DMS53 treated with DMSO at 0.1 percent for 48 hours (cell line): ENCODE measurements at regions not wholly inside any gene's neighbourhood (a gene's known extent, or its start where the extent isn't known, plus 50 kb on each side); places are given as distances from the start of the nearest gene placed in this dataset.

Experiments
- DNase-seq: peaks from one replicate; lab custom pipeline; 2025; ENCODE audit not compliant: unreplicated experiment; lab: John Stamatoyannopoulos, UW

DNA sequence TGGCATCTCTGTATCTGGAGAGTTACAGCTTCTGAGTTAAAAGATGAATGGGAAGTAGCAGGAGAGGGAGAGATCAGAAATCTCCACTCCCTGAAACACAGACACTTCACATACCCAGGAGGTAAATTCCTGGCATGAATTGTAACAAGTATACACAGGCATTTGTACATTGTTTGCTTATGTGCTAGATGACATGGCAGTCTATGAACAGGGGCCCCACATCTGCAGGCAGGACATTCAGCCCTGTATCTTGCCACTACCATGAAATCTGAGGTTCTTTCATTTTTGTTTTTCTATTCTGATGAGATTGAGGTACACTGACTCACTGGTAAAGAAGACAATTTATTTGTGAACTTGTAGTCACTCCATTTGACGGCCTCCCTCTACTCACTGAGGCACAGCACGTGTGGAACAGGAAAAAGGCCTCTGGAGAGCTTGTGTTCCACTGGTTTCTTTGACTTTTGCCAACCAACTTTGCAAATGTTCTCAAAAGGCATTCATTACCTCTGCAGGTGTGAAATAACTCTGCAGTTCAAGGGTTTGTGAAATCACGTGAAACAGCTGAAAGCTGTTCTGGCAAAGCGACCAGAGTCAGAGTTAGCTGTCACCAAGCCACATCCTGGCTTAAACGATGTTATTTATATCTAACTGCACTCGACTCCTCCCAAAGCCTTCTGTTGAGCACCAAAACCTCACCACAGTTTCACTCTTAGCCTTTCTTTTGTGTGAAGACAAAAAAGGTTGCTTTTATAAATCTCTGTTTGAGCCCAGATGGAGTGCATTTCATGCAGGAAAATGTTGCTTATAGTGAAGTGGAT lies 401.3 kb upstream of the CFAP20DC start:
- no peak for DNase-seq

DNA sequence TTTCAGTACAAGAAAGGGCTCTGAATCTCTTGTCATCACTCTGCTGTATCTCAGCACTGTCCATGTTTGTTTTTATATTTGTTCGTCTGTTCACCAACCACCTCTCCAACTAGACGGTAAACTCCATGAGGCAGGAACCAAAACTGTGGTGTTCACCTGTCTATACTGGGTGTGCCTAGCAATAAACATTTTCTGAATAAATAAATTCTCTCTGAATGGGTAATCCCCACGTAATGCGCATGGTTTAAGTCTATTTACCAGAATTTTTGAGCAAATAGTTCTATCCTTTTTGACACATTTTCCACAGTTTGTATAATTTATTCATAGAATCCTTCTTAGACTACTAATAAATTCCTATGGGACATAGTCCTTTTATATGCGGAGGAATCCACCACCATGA lies 400.6 kb upstream of the CFAP20DC start:
- no peak for DNase-seq

DNA sequence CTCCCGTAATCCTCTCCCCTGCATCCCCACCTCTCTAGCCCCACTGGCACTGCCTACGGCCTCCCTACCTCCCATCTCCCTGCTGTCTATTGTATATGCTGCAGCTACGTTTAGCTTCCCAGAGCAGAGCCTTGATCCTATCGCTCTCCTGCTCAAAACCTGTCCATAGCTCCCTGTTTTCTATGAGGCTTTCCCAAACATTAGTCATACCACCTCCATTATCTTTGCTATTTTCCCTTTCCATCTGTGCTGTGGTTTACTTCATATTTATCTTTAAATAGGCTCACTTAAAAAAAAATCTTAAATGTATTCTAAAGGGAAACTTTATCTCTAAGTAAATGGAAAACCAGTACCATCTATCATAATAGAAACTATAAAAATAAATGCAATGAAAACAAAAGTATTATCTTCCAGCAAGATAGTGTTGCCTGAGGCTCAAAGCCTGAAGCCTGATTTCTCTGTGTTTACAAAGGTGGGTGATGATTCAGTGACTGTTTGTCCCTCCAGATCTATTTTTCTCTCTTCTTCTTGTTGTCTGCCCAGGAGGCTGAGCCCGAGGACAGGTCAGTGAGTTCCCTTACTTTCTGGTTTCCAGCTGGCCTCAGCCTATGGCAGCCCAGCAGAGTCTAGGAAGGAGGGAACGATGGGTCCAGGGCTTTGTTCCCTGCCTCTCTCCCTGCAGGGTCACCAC lies 397.1 kb upstream of the CFAP20DC start:
- no peak for DNase-seq

DNA sequence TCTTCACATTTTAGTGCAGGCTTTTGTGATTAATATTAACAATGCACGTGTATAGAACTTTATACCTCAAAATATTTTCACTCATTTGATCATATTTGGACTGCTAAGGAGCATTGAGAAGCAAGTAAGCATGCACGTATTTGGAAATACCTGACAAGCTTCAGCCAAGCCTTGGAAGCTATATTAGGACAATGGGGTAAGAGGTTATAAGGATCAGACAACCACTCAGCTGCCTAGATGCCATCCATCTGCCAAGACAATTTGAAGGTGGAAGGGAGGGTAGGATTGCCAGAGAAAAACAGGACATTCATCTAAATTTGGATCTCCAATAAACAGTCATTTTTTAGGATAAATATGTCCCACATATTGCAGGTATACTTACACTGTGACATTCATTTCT lies 394.9 kb upstream of the CFAP20DC start:
- DNase-seq: no peak

DNA sequence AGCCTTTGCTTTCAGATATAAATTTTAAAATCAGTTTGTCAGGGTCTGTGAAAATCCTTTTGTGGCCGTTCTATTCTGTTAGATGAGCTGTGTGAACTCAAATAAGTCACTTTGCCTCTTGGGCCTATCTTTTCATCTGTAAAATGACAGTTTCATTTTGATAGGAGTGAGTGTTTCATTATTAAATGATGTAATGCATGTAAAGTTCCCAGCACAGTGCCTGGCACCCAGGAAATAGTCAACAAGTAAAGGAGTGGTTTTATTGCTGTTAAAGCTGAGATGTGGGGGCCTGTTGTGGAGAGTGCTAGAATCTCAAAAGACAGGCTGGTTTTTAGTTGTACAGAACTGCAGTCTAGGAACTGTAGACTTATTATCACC lies 394.5 kb upstream of the CFAP20DC start:
- DNase-seq: no peak

DNA sequence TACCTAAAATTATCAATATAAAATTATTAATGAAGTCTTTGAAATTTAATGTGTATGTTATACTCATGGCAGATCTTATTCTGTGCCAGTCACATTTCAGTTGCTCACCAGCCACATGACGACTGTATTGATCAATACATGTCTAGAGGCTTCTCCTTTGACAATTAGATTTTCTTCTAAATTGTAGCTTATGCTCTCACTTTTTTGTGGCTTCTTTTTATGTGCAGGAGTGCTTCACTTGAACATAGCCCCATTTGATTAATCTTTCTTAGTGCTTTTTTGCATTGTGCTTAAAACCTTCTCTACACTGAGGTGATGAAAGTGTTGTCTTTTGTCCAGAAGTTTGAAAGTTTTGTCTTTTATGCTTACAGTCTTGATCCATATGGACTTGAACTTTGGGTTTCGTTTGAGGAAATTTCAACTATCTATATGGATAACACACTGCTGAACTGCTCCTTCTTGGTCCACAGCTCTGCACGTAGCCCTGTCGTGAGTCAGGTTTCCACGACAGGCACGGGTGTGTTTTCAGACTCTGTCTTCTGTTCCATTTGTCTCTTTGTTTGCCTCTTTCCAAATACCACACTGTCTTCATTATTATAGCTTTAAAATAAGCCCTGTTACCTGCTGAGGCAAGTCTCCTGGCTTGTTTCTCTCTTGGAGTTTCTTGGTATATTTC lies 393.9 kb upstream of the CFAP20DC start:
- no peak for DNase-seq

DNA sequence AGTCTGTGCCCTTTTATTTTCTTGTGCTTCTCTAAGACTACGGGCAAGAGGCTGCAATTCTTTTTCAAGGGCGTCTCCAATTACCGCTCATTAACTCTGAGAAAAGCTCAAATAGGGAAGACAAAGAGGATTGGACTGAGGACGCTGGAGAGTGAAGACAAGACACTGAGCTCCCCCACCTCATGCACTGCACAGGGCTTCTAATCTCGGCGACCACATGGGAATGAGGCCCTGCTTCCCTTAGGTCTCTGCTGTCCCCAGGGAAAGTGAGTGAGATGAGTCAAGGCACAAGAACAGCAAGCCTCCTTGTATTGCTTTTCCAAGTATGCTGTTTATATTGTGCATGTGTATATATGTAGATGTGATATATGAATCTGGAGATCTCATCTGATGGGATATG lies 392.2 kb upstream of the CFAP20DC start:
- DNase-seq: no peak

DNA sequence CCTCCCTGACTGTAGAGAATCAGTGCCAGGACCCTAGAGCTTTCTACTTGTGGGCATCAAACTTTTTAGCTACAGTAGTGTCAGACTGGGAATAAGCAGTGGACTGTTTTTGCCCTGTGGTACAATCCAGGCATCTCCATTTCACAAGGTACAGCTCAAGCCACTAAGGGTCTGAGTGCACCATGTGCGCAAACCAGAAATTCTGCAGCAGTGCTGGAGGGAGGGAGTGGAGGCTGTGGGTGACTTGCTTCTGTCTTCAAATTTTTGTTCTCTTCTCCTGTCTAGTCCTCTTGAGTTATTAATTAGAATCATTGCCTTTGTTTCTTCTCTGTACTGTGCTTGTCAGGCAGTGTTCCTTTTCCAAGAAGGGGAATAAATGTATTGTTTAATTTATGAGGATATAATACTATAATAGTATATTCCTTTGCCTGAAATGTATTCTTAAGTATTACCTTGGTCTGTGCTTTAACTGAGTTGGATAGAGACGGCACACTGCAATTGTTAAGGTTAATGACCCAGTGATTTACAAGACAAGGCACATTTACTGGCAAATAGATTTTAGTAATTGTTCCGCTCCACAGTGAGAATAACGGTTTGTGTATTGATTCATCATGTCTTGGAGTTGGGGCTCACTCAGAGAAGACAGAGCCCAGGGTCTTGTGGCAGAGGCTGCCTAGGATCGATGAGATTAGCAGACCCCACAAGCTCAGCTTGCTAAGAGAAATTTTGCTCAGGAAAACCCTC lies 390.6 kb upstream of the CFAP20DC start:
- no peak for DNase-seq

DNA sequence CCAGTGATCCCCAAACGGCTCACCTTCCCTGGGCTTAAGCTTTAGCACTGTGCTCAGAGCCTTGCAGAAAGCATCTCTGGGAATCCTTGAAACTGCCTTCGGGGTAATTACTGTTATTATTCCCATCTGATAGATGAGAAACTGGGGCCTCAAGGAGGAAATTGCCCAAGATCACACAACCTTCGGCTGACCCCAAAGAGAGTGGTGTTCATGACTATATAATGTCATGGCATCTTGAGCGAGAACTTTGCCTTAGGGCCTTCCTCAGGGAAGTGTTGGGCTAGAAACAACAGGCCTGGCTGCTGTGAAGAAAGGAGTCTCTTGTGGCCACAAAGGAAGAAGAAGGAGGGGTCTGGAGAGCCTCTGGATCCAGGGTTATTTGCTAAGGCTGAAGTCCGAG lies 388.7 kb upstream of the CFAP20DC start:
- no peak for DNase-seq

DNA sequence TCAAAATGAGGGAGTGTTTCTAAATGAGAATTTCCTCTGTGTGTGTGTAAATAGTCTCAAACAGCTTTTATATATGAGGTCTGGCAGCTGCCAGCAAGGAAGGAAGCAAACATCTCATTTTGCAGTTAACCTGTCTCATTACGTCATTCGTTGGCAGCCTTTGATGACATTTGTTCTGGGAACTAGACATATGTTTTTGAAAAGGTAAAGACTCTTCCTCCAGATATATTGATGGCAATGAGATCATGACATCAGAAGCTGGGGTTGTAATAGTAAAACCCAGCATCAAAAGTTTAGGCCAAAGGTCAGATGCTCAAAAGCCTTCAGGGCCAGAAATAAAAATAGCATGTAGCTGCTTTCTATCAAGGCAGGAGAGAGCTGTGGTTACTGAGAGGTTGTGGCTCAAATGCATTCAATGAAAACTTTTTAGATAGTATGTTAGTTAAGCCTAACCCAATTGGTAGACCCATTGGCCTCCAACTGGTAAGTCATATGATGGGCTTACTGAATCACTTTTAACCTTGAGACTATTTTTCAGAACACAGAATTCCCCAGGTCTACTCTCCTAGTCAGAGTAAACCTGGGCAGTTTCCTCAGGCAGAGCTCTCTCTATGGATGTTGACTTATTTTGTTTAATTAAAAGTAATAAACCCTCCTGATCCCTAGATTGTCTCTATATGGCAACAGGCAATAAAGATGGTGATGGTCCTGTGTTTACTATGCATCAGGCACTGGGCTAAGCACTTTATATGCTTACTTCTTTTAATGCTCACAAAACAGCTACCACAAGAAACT lies 386.5 kb upstream of the CFAP20DC start:
- peak; percentile 2 for DNase-seq

DNA sequence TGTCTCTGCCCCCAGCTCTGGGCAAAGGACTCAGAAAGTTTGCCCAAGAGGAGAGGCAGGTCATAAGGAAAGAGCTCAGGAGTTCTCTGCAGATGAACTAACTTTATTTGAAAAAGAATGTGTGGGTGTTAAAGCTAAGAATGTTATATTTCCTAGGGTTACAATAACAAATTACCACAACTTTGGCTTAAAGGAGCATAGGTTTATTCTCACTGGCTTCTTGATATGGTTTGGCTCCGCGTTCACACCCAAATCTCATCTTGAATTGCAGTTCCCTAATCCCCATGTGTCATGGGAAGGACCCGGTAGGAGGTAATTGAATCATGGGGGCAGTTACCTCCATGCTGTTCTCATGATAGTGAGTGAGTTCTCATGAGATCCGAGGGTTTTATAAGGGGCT lies 383.7 kb upstream of the CFAP20DC start:
- DNase-seq: no peak

DNA sequence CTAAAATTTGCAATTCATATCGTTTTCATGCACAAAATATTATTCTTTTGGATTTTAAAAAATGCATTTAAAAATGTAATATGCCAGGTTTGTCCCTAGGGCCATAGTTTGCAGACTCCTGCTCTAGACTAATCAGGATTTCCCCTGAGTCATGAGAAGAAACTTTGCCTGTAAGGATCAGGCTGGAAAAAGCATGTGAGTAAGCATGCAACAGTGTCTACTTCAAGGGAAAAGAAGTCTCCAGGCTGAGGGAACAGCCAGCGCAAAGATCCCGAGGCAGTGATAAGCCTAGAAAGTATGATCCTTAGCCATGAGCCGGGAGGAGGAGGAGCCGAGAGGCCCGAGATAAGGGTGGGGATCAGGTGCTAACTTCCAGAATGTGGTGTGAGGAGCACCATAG lies 382.8 kb upstream of the CFAP20DC start:
- DNase-seq: no peak

DNA sequence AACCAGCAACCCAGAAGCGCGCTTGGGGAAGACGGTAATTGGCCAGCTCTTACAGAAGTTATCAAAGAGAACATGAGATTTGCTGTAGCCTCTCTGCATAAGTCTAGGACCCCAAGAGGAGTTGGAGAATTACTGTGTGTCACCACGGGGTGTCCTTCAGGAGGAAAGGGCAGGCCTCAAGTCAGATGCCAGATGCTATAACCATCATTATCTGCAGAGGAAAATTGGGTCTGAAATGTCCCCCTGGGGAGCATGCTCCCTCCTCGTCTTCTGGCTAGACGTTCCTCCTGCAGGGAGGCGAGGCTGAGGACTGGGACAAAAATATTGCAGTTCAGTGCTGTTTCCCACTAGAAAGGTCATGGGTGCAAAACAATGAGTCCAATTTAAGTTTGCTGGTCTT lies 380.5 kb upstream of the CFAP20DC start:
- DNase-seq: no peak

DNA sequence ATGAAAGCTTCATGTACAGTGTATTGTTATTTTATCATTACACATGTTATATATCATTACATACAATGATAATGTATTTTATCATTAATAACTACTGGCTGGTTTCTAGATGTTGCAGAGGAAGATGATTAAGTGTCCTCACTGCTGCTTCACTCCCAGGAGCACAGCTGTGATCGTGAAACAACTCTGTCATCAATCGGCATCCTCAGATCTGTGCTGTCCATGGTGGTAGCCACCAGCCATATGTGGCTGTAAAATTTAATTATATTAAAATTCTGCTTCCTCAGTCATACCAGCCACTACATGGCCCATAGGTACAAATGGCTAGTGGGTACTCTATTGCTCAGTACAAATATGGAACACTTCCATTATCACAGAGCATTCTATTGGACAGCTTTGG lies 379.4 kb upstream of the CFAP20DC start:
- DNase-seq: no peak

DNA sequence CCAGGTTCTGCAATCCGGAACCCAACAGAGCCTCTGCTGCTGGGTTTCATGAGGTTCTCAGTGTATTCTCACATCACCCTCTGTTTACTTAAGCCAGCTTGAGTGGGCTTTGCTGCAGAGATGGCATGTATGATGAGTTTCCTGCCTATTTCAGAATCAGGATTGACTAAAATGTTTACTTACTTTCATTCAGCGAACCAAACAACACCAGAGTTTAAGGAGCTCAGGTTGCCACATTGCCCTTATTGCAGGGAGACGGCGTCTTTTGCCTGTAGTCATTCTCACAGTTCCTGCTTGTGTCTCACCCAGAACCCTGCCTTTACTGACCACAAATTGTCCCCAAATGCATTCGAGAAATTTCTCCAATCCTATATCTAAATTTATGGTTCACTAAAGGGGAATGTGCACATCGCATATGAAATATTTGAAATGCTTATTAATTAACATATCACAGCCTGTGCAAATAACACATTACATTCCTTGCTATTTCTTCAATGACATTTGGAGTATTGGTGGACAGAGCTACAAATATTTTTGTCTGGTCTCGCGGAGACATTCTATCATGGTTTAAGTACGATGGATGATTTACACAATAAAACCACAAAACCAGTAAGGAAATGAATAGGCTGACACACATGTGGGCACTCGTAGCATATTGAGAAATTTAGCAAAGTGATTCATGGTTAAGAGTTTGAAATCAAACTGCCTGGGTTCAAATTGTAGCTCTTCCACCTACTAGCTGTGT lies 377.2 kb upstream of the CFAP20DC start:
- DNase-seq: no peak

DNA sequence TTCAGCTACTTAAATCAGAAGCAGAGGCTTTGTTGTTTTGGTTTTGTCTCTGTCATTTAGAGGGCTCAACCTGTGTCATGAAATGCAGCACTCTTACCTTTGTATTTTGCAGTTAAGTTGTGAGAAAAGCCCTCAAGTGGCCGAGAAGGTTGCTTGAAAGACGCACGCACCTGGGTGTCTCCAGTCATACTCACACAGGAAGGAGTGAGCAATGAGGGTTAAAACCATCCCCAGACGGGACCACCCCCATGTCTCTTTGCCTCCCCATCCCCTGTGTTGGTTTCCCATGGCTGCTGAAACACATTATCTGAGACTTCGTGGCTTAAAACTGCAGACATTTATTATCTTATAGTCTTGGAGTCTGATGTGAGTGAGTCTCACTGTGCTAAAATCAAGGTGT lies 376.1 kb upstream of the CFAP20DC start:
- no peak for DNase-seq

DNA sequence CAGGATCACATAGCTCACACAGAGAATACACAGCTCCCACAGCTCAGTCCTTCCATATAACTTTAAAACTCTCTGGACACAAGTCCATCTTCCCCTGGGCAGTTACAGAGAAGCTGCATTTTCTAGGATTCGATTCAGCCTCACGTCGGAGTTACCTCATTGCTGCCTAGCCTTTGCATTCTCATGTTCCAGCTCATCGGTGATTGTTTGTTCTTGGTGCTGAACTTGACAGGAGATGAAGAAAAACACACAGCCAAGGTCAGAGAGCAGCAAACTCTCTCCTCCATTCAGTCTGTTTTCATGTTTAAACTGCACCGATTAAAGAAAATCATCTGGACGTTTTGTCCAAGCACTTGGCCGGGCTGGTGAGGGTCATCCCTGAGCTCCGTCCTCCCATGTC lies 375.5 kb upstream of the CFAP20DC start:
- DNase-seq: no peak

DNA sequence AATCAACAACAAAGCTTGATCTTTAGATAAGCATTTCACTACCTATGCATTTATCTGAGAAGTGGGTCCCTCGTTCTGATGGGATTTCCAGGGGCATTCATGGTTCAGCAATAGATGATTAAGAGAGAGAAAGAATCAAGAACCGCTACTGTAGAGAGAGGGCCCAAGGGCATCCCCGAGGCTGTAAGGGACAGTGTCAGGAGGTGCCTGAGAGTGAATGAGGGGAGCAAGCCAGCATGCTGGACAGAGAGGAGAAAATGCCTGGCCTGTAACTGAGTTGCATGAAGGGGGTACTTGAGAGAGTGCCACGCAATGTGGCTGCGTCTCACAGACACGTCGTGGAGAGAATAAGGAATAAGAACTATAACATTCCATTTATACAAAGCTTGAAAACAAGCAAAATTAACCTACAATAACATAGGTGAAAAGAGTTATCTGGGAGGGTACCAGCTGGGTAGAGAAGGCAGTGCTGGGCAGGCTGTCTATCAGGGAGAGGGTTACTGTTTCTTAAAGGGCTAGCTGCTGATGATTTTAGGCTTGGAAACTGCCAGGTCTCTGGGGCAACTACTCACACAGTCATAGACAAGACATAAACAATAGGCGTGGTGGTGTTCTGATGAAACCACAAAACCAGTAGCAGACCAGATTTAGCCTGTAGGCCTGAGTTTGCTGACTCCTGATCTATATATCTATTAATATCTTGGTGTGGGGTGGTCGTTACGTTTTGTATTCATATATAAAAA lies 374.6 kb upstream of the CFAP20DC start:
- DNase-seq: no peak

DNA sequence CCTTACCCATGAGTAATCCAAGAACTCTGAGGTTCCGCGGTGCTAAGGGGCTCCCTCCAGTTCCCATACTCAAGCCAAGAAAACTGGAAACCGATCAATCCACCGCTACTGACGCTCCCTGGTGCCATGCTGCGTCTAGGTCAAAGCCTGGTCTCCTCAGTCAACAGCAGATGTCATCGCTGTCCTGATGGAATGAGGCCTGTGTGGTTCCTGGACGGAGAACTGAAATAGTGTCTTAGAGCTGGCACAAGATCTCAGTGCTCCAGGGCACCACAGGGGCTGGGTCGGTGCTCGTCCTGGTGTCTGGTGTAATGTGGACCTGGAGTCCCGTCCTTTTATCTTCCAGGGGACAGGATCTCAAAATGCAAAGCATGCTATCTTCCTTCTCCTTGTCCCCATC lies 373.9 kb upstream of the CFAP20DC start:
- no peak for DNase-seq
